ENCODE measurements at regions not wholly inside any gene's neighbourhood (a gene's known extent, or its start where the extent isn't known, plus 50 kb on each side); places are given as distances from the start of the nearest gene placed in this dataset.

- H4K8ac ChIP-seq (ENCODE audit: extremely low read depth, insufficient read depth, low read length) = no peak overlapping the region
- H3K79me2 ChIP-seq (ENCODE audit: control insufficient read depth in 1 of 2, insufficient read depth in 2 of 2, low read length in 2 of 2) = no peaks in the 10 kb centered on the region
- no peak overlapping the region for H2BK20ac ChIP-seq (ENCODE audit: low read length)
- H3K36me3 ChIP-seq (ENCODE audit: control insufficient read depth in 2 of 4, insufficient read depth in 4 of 4, low read length in 3 of 4) = no peaks in the 10 kb centered on the region
- DNase-seq (ENCODE audit: low read depth in 1 of 2, low spot score in 2 of 2) (no peak), FAIRE-seq (no peak)
- no peak overlapping the region for H3K27ac ChIP-seq (ENCODE audit: low read depth, low read length)
- WGBS, 2 experiments (ENCODE audit: extremely low coverage in 1 of 2, insufficient coverage in 1 of 2, insufficient read length in 1 of 2, insufficient replicate concordance in 2 of 2, low coverage in 1 of 2, low lambda C conversion rate in 2 of 2, missing lambda C conversion rate in 1 of 2) = 99% methylated on average over 8 of the region's 11 CpGs; no CpG with 5 or more reads in 1 of the 2 experiments
- no peaks in the 10 kb centered on the region for H3K9me3 ChIP-seq (ENCODE audit: insufficient read depth in 2 of 2, low read depth in 1 of 2, low read length in 1 of 2)
- H3K79me1 ChIP-seq (ENCODE audit: low read depth, low read length) = no peaks in the 10 kb centered on the region
- peaks cover 0 to 1% of the 10 kb centered on the region in 2 experiments for H4K20me1 ChIP-seq (replicated peaks in 1 of 2; ENCODE audit: control insufficient read depth in 1 of 2, insufficient read depth in 2 of 2, low read length in 2 of 2)
- H4K91ac ChIP-seq (replicated peaks; ENCODE audit: insufficient read length, low read length) = no peak overlapping the region
- H3K4me3 ChIP-seq (ENCODE audit: extremely low read depth in 1 of 4, insufficient read depth in 2 of 4, low read depth in 3 of 4, low read length in 4 of 4) = no peak overlapping the region
- H3K4me1 ChIP-seq (replicated peaks in 1 of 4; ENCODE audit: control insufficient read depth in 3 of 4, insufficient read depth in 4 of 4, low read length in 3 of 4) = peaks cover 2 to 5% (median 4%) of the 10 kb centered on the region in 4 experiments; a peak in 5 of 7 replicates
- no peak overlapping the region for H2AK5ac ChIP-seq (ENCODE audit: low read depth, low read length)
- no peak overlapping the region for H2AFZ ChIP-seq (ENCODE audit: low read length)
- no peak overlapping the region for H4K5ac ChIP-seq (ENCODE audit: insufficient read length, low read depth, low read length)
- no peak overlapping the region for H2BK12ac ChIP-seq (ENCODE audit: low read depth, low read length)
- POLR2A ChIA-PET (ENCODE audit: partially characterized antibody) = interaction anchor here (0.6 kb wide), 1 partner anchor 460 kb away, joined by 3 read pairs; no protein-coding TSS in a partner anchor
- no peak overlapping the region for H2BK5ac ChIP-seq (ENCODE audit: low read depth, low read length)
- H3K27me3 ChIP-seq (replicated peaks in 1 of 4; ENCODE audit: control insufficient read depth in 3 of 4, extremely low read depth in 1 of 4, insufficient read depth in 3 of 4, low read length in 3 of 4) = no peaks in the 10 kb centered on the region
- no peak overlapping the region for H2BK120ac ChIP-seq (replicated peaks; ENCODE audit: low read depth, low read length)
- H3K18ac ChIP-seq (ENCODE audit: extremely low read depth, low read length) = no peak overlapping the region
- H3K14ac ChIP-seq (ENCODE audit: insufficient read length) = no peak overlapping the region
- no peak overlapping the region for H3K23ac ChIP-seq (ENCODE audit: insufficient read length)
- H3K56ac ChIP-seq (replicated peaks; ENCODE audit: insufficient read length, low read depth, low read length) = no peak overlapping the region
- no peak overlapping the region for H2BK15ac ChIP-seq (ENCODE audit: low read length)
- no peak overlapping the region for H3K4me2 ChIP-seq (ENCODE audit: insufficient read depth in 1 of 2, low read depth in 2 of 2, low read length in 2 of 2)
- H3K4ac ChIP-seq (replicated peaks; ENCODE audit: insufficient read length, low read depth, low read length) = no peak overlapping the region
- no peak overlapping the region for H3K9ac ChIP-seq (replicated peaks in 1 of 4; ENCODE audit: extremely low read depth in 1 of 4, low read depth in 3 of 4, low read length in 3 of 4)
- no peaks in the 10 kb centered on the region for H3K23me2 ChIP-seq (ENCODE audit: low read depth, low read length)
- CTCF ChIA-PET (ENCODE audit: partially characterized antibody) = interaction anchor here (1.1 to 1.4 kb wide), 3 partner anchors 12 to 55 kb away, joined by 3 to 4 read pairs (median 4); no protein-coding TSS in a partner anchor
- TF ChIP-seq KDM5A (IDR thresholded peaks at IDR 0.05; ENCODE audit: low read length) (no peak), POLR2AphosphoS5 (IDR thresholded peaks at IDR 0.05; ENCODE audit: low read depth, low read length) (no peak), E2F6 (IDR thresholded peaks at IDR 0.05) (no peak), CTBP2 (IDR thresholded peaks at IDR 0.05; ENCODE audit: borderline replicate concordance, insufficient read depth, insufficient read length, low read length) (no peak), TBP (IDR thresholded peaks at IDR 0.05; ENCODE audit: low read depth, low read length) (no peak), SRF (IDR thresholded peaks at IDR 0.05; ENCODE audit: low read depth, low read length) (no peak), CTCF (IDR thresholded peaks at IDR 0.05; ENCODE audit: control extremely low read depth in 1 of 3, insufficient read depth in 1 of 3, low read depth in 1 of 3, low read length in 3 of 3) (no peak), KDM1A (IDR thresholded peaks at IDR 0.05; ENCODE audit: borderline replicate concordance, low read length) (no peak), SP1 (IDR thresholded peaks at IDR 0.05; ENCODE audit: low read depth, low read length) (no peak), FOSL1 (IDR thresholded peaks at IDR 0.05; ENCODE audit: insufficient read depth, low read depth, low read length) (no peak), POU5F1 (IDR thresholded peaks at IDR 0.05; ENCODE audit: low read depth, low read length) (no peak)
Observed at GRCh38 chr21:43306391-43306790, 120.5 kb downstream of the SIK1 start.

Data from H1 (cell line).